Body of pancreas (tissue), 4 donors: ENCODE measurements at regions not wholly inside any gene's neighbourhood (a gene's known extent, or its start where the extent isn't known, plus 50 kb on each side); places are given as distances from the start of the nearest gene placed in this dataset.
"Not testable (repeated sequence)": the region's sequence is repeated elsewhere in the genome, so short reads cannot be mapped to it uniquely, and the experiment has no call there.

ENCODE experiments used
- ATAC-seq: fragments of 150-250 bp; one replicate; pipeline ENCODE4 v1.9.1; 2016
- DNase-seq, 4 donors: peaks; one replicate each; pipeline ENCODE4 v3.0.0-alpha.2; 2019
- H3K27ac ChIP-seq, 4 donors: fragments of 200-600 bp; sonication (generic); 1 replicate in 3 of 4; 2 replicates in 1 of 4; pipeline versions ENCODE4 v1.5.1 to v1.6.1; 2016 to 2019; ENCODE audit warnings: mild to moderate bottlenecking in 1 of 4, mixed read lengths in 1 of 4, moderate library complexity in 1 of 4
- H3K27me3 ChIP-seq, 2 donors: fragments of 200-600 bp; sonication (generic); one replicate each; pipeline ENCODE4 v1.6.0; 2016; ENCODE audit warnings: mild to moderate bottlenecking in 1 of 2
- H3K36me3 ChIP-seq, 2 donors: fragments of 200-600 bp; sonication (generic); replicated peaks in 1 of 2; 2 replicates each; pipeline ENCODE4 v1.5.1; 2016; ENCODE audit warnings: low read depth in 2 of 2; ENCODE audit not compliant: insufficient read depth in 1 of 2
- H3K4me1 ChIP-seq: fragments of 200-600 bp; sonication (generic); one replicate; pipeline ENCODE4 v1.6.0; 2016
- H3K4me3 ChIP-seq, 2 donors: fragments of 200-600 bp; sonication (generic); 1 replicate in 1 of 2; 2 replicates in 1 of 2; pipeline ENCODE4 v1.5.1; 2016 to 2019
- H3K9me3 ChIP-seq, 3 donors: fragments of 200-600 bp; sonication (generic); 1 replicate in 2 of 3; 2 replicates in 1 of 3; pipeline ENCODE4 v1.5.1; 2016
- CTCF ChIP-seq, 7 experiments: fragments of 450-650 bp in 4 of 7; fragments of 200-600 bp in 3 of 7; sonication (generic) in 3 of 7; IDR thresholded peaks; one replicate each; pipeline ENCODE4 v1.5.1; 2016 to 2019; ENCODE audit warnings: antibody characterized with exemption in 7 of 7
- POLR2A ChIP-seq, 3 donors: fragments of 450-650 bp; IDR thresholded peaks; one replicate each; pipeline ENCODE4 v1.6.1; 2016; ENCODE audit warnings: antibody characterized with exemption in 3 of 3, mild to moderate bottlenecking in 2 of 3
- WGBS, 2 donors: methylation state at CpG; one replicate each; pipeline ENCODE4 v1.1.5; 2017; 5-methylcytosine and 5-hydroxymethylcytosine counted together
- intact Hi-C: fragments of 100-400 bp; cut with DNase I; formaldehyde crosslinking; loops from one replicate; pipeline ENCODE4 v1.15.1; 2023

- peak; percentile 69 for ATAC-seq
- Histone ChIP-seq H3K36me3 (no peaks in the 10 kb centered on the region), H3K4me1 (peaks cover 9% of the 10 kb centered on the region), H3K4me3 (peak overlapping the region; percentile 64 to 80), H3K9me3 (no peaks in the 10 kb centered on the region), H3K27ac (peak overlapping the region in 2 of 4 donors; percentile 49 to 61), H3K27me3 (no peaks in the 10 kb centered on the region)
- intact Hi-C loops, result no loop called here
- TF ChIP-seq CTCF (IDR thresholded peaks at IDR 0.05) (no peak), POLR2A (IDR thresholded peaks at IDR 0.05) (peak in 1 of 3 donors; percentile 8)
- peak; percentile 13 to 52 (median 35) for DNase-seq
- whole genome bisulfite sequencing, 2 donors, result 0% methylated on average over 1 to 39 of the region's 39 CpGs
These were observed 69.2 kb downstream of the GOLGA8B start for GRCh38 chr15:34514251-34514670.

GRCh38 chr15:34512628-34513027 lies 70.8 kb downstream of the GOLGA8B start:
- H3K4me1 ChIP-seq, result peaks cover 9% of the 10 kb centered on the region
- no peaks in the 10 kb centered on the region for H3K36me3 ChIP-seq
- ATAC-seq (no peak), DNase-seq (no peak)
- intact Hi-C loops, result no loop called here
- no peaks in the 10 kb centered on the region for H3K27me3 ChIP-seq
- TF ChIP-seq CTCF (IDR thresholded peaks at IDR 0.05), result no peak
- TF ChIP-seq POLR2A (IDR thresholded peaks at IDR 0.05), result no peak
- H3K9me3 ChIP-seq, result no peaks in the 10 kb centered on the region
- H3K27ac ChIP-seq, result no peak overlapping the region
- H3K4me3 ChIP-seq, result no peak overlapping the region
- 53 to 59% methylated on average over 4 of the region's 4 CpGs for WGBS, 2 donors

GRCh38 chr15:34501131-34501530 lies 63.5 kb upstream of the GOLGA8A start:
- no peaks in the 10 kb centered on the region for H3K36me3 ChIP-seq
- ATAC-seq (no peak), DNase-seq (no peak)
- WGBS, 2 donors, result 85 to 89% methylated on average over 4 of the region's 4 CpGs
- intact Hi-C loops, result no loop called here
- no peaks in the 10 kb centered on the region for H3K27me3 ChIP-seq
- no peak overlapping the region for H3K27ac ChIP-seq
- H3K4me1 ChIP-seq, result peaks cover 10% of the 10 kb centered on the region
- H3K9me3 ChIP-seq, result no peaks in the 10 kb centered on the region
- TF ChIP-seq POLR2A (IDR thresholded peaks at IDR 0.05) (no peak), CTCF (IDR thresholded peaks at IDR 0.05) (no peak)
- H3K4me3 ChIP-seq, result no peak overlapping the region

- DNase-seq (no peak), ATAC-seq (no peak)
- Histone ChIP-seq H3K27ac (no peak overlapping the region), H3K36me3 (no peaks in the 10 kb centered on the region), H3K4me3 (no peak overlapping the region), H3K9me3 (peaks cover 0 to 3% (median 0%) of the 10 kb centered on the region in 3 donors), H3K4me1 (peaks cover 21% of the 10 kb centered on the region), H3K27me3 (peaks cover 0 to 21% of the 10 kb centered on the region in 2 donors)
- 22 to 29% methylated on average over 13 to 29 of the region's 30 CpGs for WGBS, 2 donors
- intact Hi-C loops, result no loop called here
- TF ChIP-seq POLR2A (IDR thresholded peaks at IDR 0.05) (no peak), CTCF (IDR thresholded peaks at IDR 0.05) (no peak)
These were observed 58.8 kb upstream of the GOLGA8A start for GRCh38 chr15:34496207-34496995.

- 13% methylated on average over 19 to 26 of the region's 26 CpGs for WGBS, 2 donors
- intact Hi-C loops, DNase-seq: not testable (repeated sequence)
These were observed 58.1 kb upstream of the GOLGA8A start for GRCh38 chr15:34495707-34496106.

More at GRCh38 chr15:34495707-34496106, 58.1 kb upstream of the GOLGA8A start:
- ATAC-seq, H3K27ac ChIP-seq, H3K4me3 ChIP-seq, H3K9me3 ChIP-seq, H3K36me3 ChIP-seq: not testable (repeated sequence)
- Histone ChIP-seq H3K4me1 (peaks cover 21% of the 10 kb centered on the region), H3K27me3 (peaks cover 0 to 21% of the 10 kb centered on the region in 2 donors)
